Adrenal gland (tissue), 5 donors: ENCODE measurements at regions not wholly inside any gene's neighbourhood (a gene's known extent, or its start where the extent isn't known, plus 50 kb on each side); places are given as distances from the start of the nearest gene placed in this dataset.

Experiments used
- CTCF ChIP-seq, 6 experiments: fragments of 450-650 bp in 4 of 6; fragments of 200-600 bp in 2 of 6; sonication (generic) in 1 of 6; IDR thresholded peaks; 1 replicate in 5 of 6; 2 replicates in 1 of 6; pipeline versions ENCODE4 v1.5.1 to v1.8.0; 2016 to 2021; ENCODE audit warnings: antibody characterized with exemption in 6 of 6, mild to moderate bottlenecking in 2 of 6, moderate library complexity in 1 of 6
- POLR2A ChIP-seq, 2 donors: fragments of 450-650 bp; IDR thresholded peaks; one replicate each; pipeline ENCODE4 v1.6.1; 2017; ENCODE audit warnings: antibody characterized with exemption in 2 of 2, mild to moderate bottlenecking in 2 of 2, moderate library complexity in 1 of 2
- donor health status: DM: no; HTN: no; CAD: no.

DNA sequence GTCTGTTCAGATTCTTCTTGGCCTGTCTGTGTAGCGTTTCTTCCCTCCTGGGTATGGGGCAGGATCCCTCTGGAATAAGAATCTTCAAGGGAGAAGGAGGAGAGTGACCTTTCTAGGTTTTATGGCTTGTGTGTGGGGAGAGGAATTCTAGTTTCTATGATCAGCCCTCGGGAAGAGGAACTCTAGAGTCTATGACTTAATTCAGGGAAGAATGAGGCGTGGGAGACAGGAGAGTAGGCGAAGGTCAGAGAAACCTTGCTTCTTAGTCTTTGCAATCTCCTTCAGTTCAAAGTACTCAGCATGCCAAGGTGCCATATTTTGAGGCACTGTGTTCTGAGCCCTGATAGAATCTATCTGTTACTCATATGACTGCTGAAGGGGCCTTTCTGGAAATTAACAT, 99.2 kb upstream of the C3orf80 start:
- no peak for TF ChIP-seq CTCF (IDR thresholded peaks at IDR 0.05)
- TF ChIP-seq POLR2A (IDR thresholded peaks at IDR 0.05) = no peak
